Upper lobe of left lung (tissue), 6 donors: ENCODE measurements at regions not wholly inside any gene's neighbourhood (a gene's known extent, or its start where the extent isn't known, plus 50 kb on each side); places are given as distances from the start of the nearest gene placed in this dataset.

Experiments
- ATAC-seq, 2 donors: fragments of 200-7000 bp; cut with Tn5 transposase; one replicate each; pipeline ENCODE4 v1.9.1; 2022; ENCODE audit warnings: mild to moderate bottlenecking in 2 of 2, moderate library complexity in 2 of 2; ENCODE audit not compliant: low FRiP score in 2 of 2
- DNase-seq, 2 donors: peaks; one replicate each; pipeline ENCODE4 v3.0.0-alpha.2; 2019 to 2020
- H3K27ac ChIP-seq, 4 donors: fragments of 200-600 bp; sonication (generic); one replicate each; pipeline ENCODE4 v1.5.1; 2016 to 2019
- H3K27me3 ChIP-seq, 4 donors: fragments of 200-600 bp; sonication (generic); one replicate each; pipeline ENCODE4 v1.5.1; 2017 to 2019
- H3K36me3 ChIP-seq, 4 donors: fragments of 200-600 bp; sonication (generic); one replicate each; pipeline ENCODE4 v1.5.1; 2016 to 2019
- H3K4me1 ChIP-seq, 4 donors: fragments of 200-600 bp; sonication (generic); one replicate each; pipeline ENCODE4 v1.5.1; 2018 to 2019
- H3K4me3 ChIP-seq, 4 donors: fragments of 200-600 bp; sonication (generic); one replicate each; pipeline ENCODE4 v1.5.1; 2017 to 2019; ENCODE audit warnings: mild to moderate bottlenecking in 2 of 4, moderate library complexity in 1 of 4
- H3K9me3 ChIP-seq, 4 donors: fragments of 200-600 bp; sonication (generic); one replicate each; pipeline ENCODE4 v1.5.1; 2018 to 2019
- CTCF ChIP-seq, 6 experiments: fragments of 450-650 bp in 4 of 6; fragments of 200-600 bp in 2 of 6; sonication (generic) in 2 of 6; IDR thresholded peaks; one replicate each; pipeline ENCODE4 v1.5.1; 2016 to 2019; ENCODE audit warnings: antibody characterized with exemption in 6 of 6
- EP300 ChIP-seq, 4 donors: sonication (generic); formaldehyde crosslinking; IDR thresholded peaks; one replicate each; pipeline ENCODE4 v1.5.1; 2017; ENCODE audit warnings: antibody characterized with exemption in 4 of 4, control low read depth in 2 of 4
- POLR2A ChIP-seq, 4 donors: fragments of 450-650 bp; IDR thresholded peaks; one replicate each; pipeline ENCODE4 v1.5.1; 2016 to 2017; ENCODE audit warnings: antibody characterized with exemption in 4 of 4, mild to moderate bottlenecking in 2 of 4
- POLR2AphosphoS5 ChIP-seq, 2 donors: sonication (generic); formaldehyde crosslinking; IDR thresholded peaks; one replicate each; pipeline ENCODE4 v1.5.1; 2017; ENCODE audit warnings: antibody characterized with exemption in 2 of 2
- WGBS, 2 donors: methylation state at CpG; one replicate each; pipeline ENCODE4 v1.1.5; 2017 to 2018; 5-methylcytosine and 5-hydroxymethylcytosine counted together
- donor health status: DM: no; HTN: no; CAD: no; lungs with moderate emphysema.
- donor health status: DM: no; HTN: yes; CAD: no; lungs with severe emphysema.

- H3K36me3 ChIP-seq, result no peaks in the 10 kb centered on the region
- TF ChIP-seq EP300 (IDR thresholded peaks at IDR 0.05), result no peak
- TF ChIP-seq POLR2AphosphoS5 (IDR thresholded peaks at IDR 0.05), result no peak
- no peak for TF ChIP-seq POLR2A (IDR thresholded peaks at IDR 0.05)
- no peak for TF ChIP-seq CTCF (IDR thresholded peaks at IDR 0.05)
- H3K4me3 ChIP-seq, result no peak overlapping the region
- no peaks in the 10 kb centered on the region for H3K27me3 ChIP-seq
- no peak overlapping the region for H3K27ac ChIP-seq
- ATAC-seq (no peak), DNase-seq (no peak)
- WGBS, 2 donors, result 80 to 90% methylated on average over 2 of the region's 2 CpGs
- H3K9me3 ChIP-seq, result peaks cover 0 to 4% (median 0%) of the 10 kb centered on the region in 4 donors
- H3K4me1 ChIP-seq, result no peaks in the 10 kb centered on the region
Observed at GRCh38 chr1:13976485-13976884, 276.5 kb downstream of the PRDM2 start.

- ATAC-seq, result no peak
- Histone ChIP-seq H3K4me3 (no peak overlapping the region), H3K27me3 (no peaks in the 10 kb centered on the region), H3K9me3 (no peaks in the 10 kb centered on the region), H3K4me1 (no peaks in the 10 kb centered on the region), H3K36me3 (no peaks in the 10 kb centered on the region), H3K27ac (no peak overlapping the region)
- WGBS, 2 donors, result 96 to 98% methylated on average over 2 of the region's 2 CpGs
- TF ChIP-seq POLR2AphosphoS5 (IDR thresholded peaks at IDR 0.05) (no peak), CTCF (IDR thresholded peaks at IDR 0.05) (no peak), POLR2A (IDR thresholded peaks at IDR 0.05) (no peak), EP300 (IDR thresholded peaks at IDR 0.05) (no peak)
- DNase-seq, result no peak
Observed at GRCh38 chr1:13981142-13981541, 281.2 kb downstream of the PRDM2 start.

GRCh38 chr1:13983393-13983792 is 283.4 kb downstream of the PRDM2 start:
- no peak for DNase-seq

GRCh38 chr1:13990939-13991338 is 291.0 kb downstream of the PRDM2 start:
- H3K27me3 ChIP-seq, result no peaks in the 10 kb centered on the region
- WGBS, 2 donors, result 69 to 70% methylated on average over 5 of the region's 5 CpGs
- ATAC-seq, result no peak

More at GRCh38 chr1:13983393-13983792, 283.4 kb downstream of the PRDM2 start:
- no peak overlapping the region for H3K4me3 ChIP-seq
- 89 to 94% methylated on average over 9 to 10 of the region's 17 CpGs for WGBS, 2 donors
- H3K36me3 ChIP-seq, result no peaks in the 10 kb centered on the region
- H3K27ac ChIP-seq, result no peak overlapping the region
- no peaks in the 10 kb centered on the region for H3K27me3 ChIP-seq
- H3K9me3 ChIP-seq, result no peaks in the 10 kb centered on the region
- TF ChIP-seq CTCF (IDR thresholded peaks at IDR 0.05) (no peak), POLR2AphosphoS5 (IDR thresholded peaks at IDR 0.05) (no peak), POLR2A (IDR thresholded peaks at IDR 0.05) (no peak), EP300 (IDR thresholded peaks at IDR 0.05) (no peak)
- ATAC-seq, result no peak
- no peaks in the 10 kb centered on the region for H3K4me1 ChIP-seq

More at GRCh38 chr1:13990939-13991338, 291.0 kb downstream of the PRDM2 start:
- no peak for TF ChIP-seq CTCF (IDR thresholded peaks at IDR 0.05)
- TF ChIP-seq EP300 (IDR thresholded peaks at IDR 0.05), result no peak
- no peak for TF ChIP-seq POLR2AphosphoS5 (IDR thresholded peaks at IDR 0.05)
- no peak for TF ChIP-seq POLR2A (IDR thresholded peaks at IDR 0.05)
- H3K27ac ChIP-seq, result no peak overlapping the region
- H3K36me3 ChIP-seq, result no peaks in the 10 kb centered on the region
- no peak for DNase-seq
- H3K9me3 ChIP-seq, result no peaks in the 10 kb centered on the region
- no peak overlapping the region for H3K4me3 ChIP-seq
- H3K4me1 ChIP-seq, result no peaks in the 10 kb centered on the region
